CD4-positive, CD25-positive, alpha-beta regulatory T cell (primary cell): ENCODE measurements at regions not wholly inside any gene's neighbourhood (a gene's known extent, or its start where the extent isn't known, plus 50 kb on each side); places are given as distances from the start of the nearest gene placed in this dataset.

Experiments used
- ATAC-seq, 2 donors: fragments of 150-1000 bp; cut with Tn5 transposase; one replicate each; pipeline ENCODE4 v1.10.0; 2021; ENCODE audit warnings: low read depth in 2 of 2, moderate number of reproducible peaks in 2 of 2, moderate library complexity in 1 of 2
- DNase-seq, 3 donors: peaks; one replicate each; pipeline versions ENCODE4 v3.0.0 to v3.0.0-alpha.2; 2012 to 2022; ENCODE audit warnings: mixed read lengths in 1 of 3
- H3K27ac ChIP-seq: one replicate; pipeline ENCODE4 v1.7.0; 2013; ENCODE audit warnings: mild to moderate bottlenecking, low read length; ENCODE audit not compliant: insufficient read depth, poor library complexity, severe bottlenecking
- H3K27me3 ChIP-seq: one replicate; pipeline ENCODE4 v1.7.0; 2013; ENCODE audit warnings: low read length; ENCODE audit not compliant: control insufficient read depth, insufficient read depth
- H3K36me3 ChIP-seq: one replicate; pipeline ENCODE4 v1.7.0; 2013; ENCODE audit warnings: mild to moderate bottlenecking, low read length, moderate library complexity; ENCODE audit not compliant: control insufficient read depth, insufficient read depth
- H3K4me1 ChIP-seq: 2 replicates; pipeline ENCODE4 v1.7.0; 2013; ENCODE audit warnings: mild to moderate bottlenecking, low read length; ENCODE audit not compliant: insufficient read depth, control insufficient read depth, poor library complexity, severe bottlenecking
- H3K4me3 ChIP-seq: one replicate; pipeline ENCODE4 v1.7.0; 2013; ENCODE audit warnings: low read depth, mild to moderate bottlenecking, low read length, moderate library complexity
- H3K9me3 ChIP-seq, 2 experiments: 1 replicate in 1 of 2; 2 replicates in 1 of 2; pipeline ENCODE4 v1.7.0; 2013; ENCODE audit warnings: low read length in 2 of 2, mild to moderate bottlenecking in 1 of 2, moderate library complexity in 1 of 2; ENCODE audit not compliant: control insufficient read depth in 2 of 2
- H3K27ac Mint-ChIP-seq, 3 donors: one replicate each; pipeline ENCODE4 v1.8.0; 2020 to 2022; ENCODE audit warnings: mild to moderate bottlenecking in 3 of 3, mixed read lengths in 3 of 3, moderate library complexity in 2 of 3
- H3K27me3 Mint-ChIP-seq: one replicate; pipeline ENCODE4 v1.8.0; 2022; ENCODE audit warnings: mild to moderate bottlenecking, mixed read lengths
- H3K36me3 Mint-ChIP-seq: one replicate; pipeline ENCODE4 v1.8.0; 2020; ENCODE audit warnings: mixed read lengths
- H3K4me1 Mint-ChIP-seq, 4 donors: one replicate each; pipeline ENCODE4 v1.8.0; 2020 to 2022; ENCODE audit warnings: mixed read lengths in 4 of 4, mild to moderate bottlenecking in 1 of 4
- H3K4me3 Mint-ChIP-seq, 4 donors: one replicate each; pipeline ENCODE4 v1.8.0; 2020 to 2022; ENCODE audit warnings: mild to moderate bottlenecking in 4 of 4, mixed read lengths in 4 of 4, moderate library complexity in 3 of 4
- H3K9me3 Mint-ChIP-seq, 7 donors: one replicate each; pipeline ENCODE4 v1.8.0; 2020 to 2022; ENCODE audit warnings: mixed read lengths in 7 of 7, mild to moderate bottlenecking in 3 of 7, moderate library complexity in 2 of 7

- Histone ChIP-seq H3K27ac (no peak overlapping the region), H3K27me3 (no peaks in the 10 kb centered on the region), H3K9me3 (no peaks in the 10 kb centered on the region), H3K4me3 (no peak overlapping the region), H3K4me1 (no peaks in the 10 kb centered on the region), H3K36me3 (no peaks in the 10 kb centered on the region)
- no peaks in the 10 kb centered on the region for H3K36me3 Mint-ChIP-seq
- H3K4me3 Mint-ChIP-seq = no peak overlapping the region
- no peaks in the 10 kb centered on the region for H3K4me1 Mint-ChIP-seq
- H3K27me3 Mint-ChIP-seq = no peaks in the 10 kb centered on the region
- DNase-seq = no peak
- no peak for ATAC-seq
- no peak overlapping the region for H3K27ac Mint-ChIP-seq
- peaks cover 0 to 8% (median 2%) of the 10 kb centered on the region in 7 donors for H3K9me3 Mint-ChIP-seq
Measured at GRCh38 chr1:213745451-213745850, 242.3 kb upstream of the PROX1 start.

GRCh38 chr1:213749558-213749957, 238.2 kb upstream of the PROX1 start:
- Histone ChIP-seq H3K36me3 (no peaks in the 10 kb centered on the region), H3K4me3 (no peak overlapping the region), H3K4me1 (no peaks in the 10 kb centered on the region), H3K9me3 (no peaks in the 10 kb centered on the region), H3K27me3 (no peaks in the 10 kb centered on the region), H3K27ac (no peak overlapping the region)
- DNase-seq (no peak), ATAC-seq (no peak)
- H3K9me3 Mint-ChIP-seq = peaks cover 0 to 3% (median 0%) of the 10 kb centered on the region in 7 donors
- H3K36me3 Mint-ChIP-seq = no peaks in the 10 kb centered on the region
- no peaks in the 10 kb centered on the region for H3K4me1 Mint-ChIP-seq
- no peaks in the 10 kb centered on the region for H3K27me3 Mint-ChIP-seq
- H3K4me3 Mint-ChIP-seq = no peak overlapping the region
- no peak overlapping the region for H3K27ac Mint-ChIP-seq

GRCh38 chr1:213750231-213751063, 237.3 kb upstream of the PROX1 start:
- Histone ChIP-seq H3K4me3 (no peak overlapping the region), H3K27ac (no peak overlapping the region), H3K4me1 (no peaks in the 10 kb centered on the region), H3K9me3 (no peaks in the 10 kb centered on the region), H3K27me3 (no peaks in the 10 kb centered on the region), H3K36me3 (no peaks in the 10 kb centered on the region)
- H3K36me3 Mint-ChIP-seq = no peaks in the 10 kb centered on the region
- peaks cover 0 to 3% (median 0%) of the 10 kb centered on the region in 7 donors for H3K9me3 Mint-ChIP-seq
- no peak for DNase-seq
- no peak for ATAC-seq
- H3K27ac Mint-ChIP-seq = no peak overlapping the region
- H3K4me3 Mint-ChIP-seq = no peak overlapping the region
- H3K4me1 Mint-ChIP-seq = no peaks in the 10 kb centered on the region
- no peaks in the 10 kb centered on the region for H3K27me3 Mint-ChIP-seq

- Mint-ChIP-seq H3K27ac (no peak overlapping the region), H3K4me3 (no peak overlapping the region), H3K4me1 (no peaks in the 10 kb centered on the region), H3K36me3 (no peaks in the 10 kb centered on the region), H3K9me3 (peaks cover 0 to 3% (median 0%) of the 10 kb centered on the region in 7 donors), H3K27me3 (no peaks in the 10 kb centered on the region)
- Histone ChIP-seq H3K36me3 (no peaks in the 10 kb centered on the region), H3K4me3 (no peak overlapping the region), H3K27me3 (no peaks in the 10 kb centered on the region), H3K4me1 (no peaks in the 10 kb centered on the region), H3K27ac (no peak overlapping the region), H3K9me3 (no peaks in the 10 kb centered on the region)
- ATAC-seq = no peak
- no peak for DNase-seq
Measured at GRCh38 chr1:213751064-213751397, 236.7 kb upstream of the PROX1 start.

GRCh38 chr1:213759359-213760181, 228.2 kb upstream of the PROX1 start:
- Mint-ChIP-seq H3K9me3 (peaks cover 0 to 7% (median 0%) of the 10 kb centered on the region in 7 donors), H3K4me3 (no peak overlapping the region), H3K27me3 (no peaks in the 10 kb centered on the region), H3K4me1 (peaks cover 0 to 3% (median 1%) of the 10 kb centered on the region in 4 donors), H3K36me3 (no peaks in the 10 kb centered on the region), H3K27ac (no peak overlapping the region)
- Histone ChIP-seq H3K4me1 (no peaks in the 10 kb centered on the region), H3K27me3 (no peaks in the 10 kb centered on the region), H3K9me3 (no peaks in the 10 kb centered on the region), H3K4me3 (no peak overlapping the region), H3K27ac (no peak overlapping the region), H3K36me3 (no peaks in the 10 kb centered on the region)
- DNase-seq = no peak
- ATAC-seq = no peak

- Histone ChIP-seq H3K4me1 (no peaks in the 10 kb centered on the region), H3K27ac (no peak overlapping the region), H3K9me3 (no peaks in the 10 kb centered on the region), H3K4me3 (no peak overlapping the region), H3K27me3 (no peaks in the 10 kb centered on the region), H3K36me3 (no peaks in the 10 kb centered on the region)
- no peak overlapping the region for H3K4me3 Mint-ChIP-seq
- H3K4me1 Mint-ChIP-seq = peaks cover 0 to 3% (median 1%) of the 10 kb centered on the region in 4 donors
- H3K36me3 Mint-ChIP-seq = no peaks in the 10 kb centered on the region
- H3K9me3 Mint-ChIP-seq = peaks cover 0 to 7% (median 2%) of the 10 kb centered on the region in 7 donors
- ATAC-seq = peak; percentile 67 to 84
- no peak overlapping the region for H3K27ac Mint-ChIP-seq
- no peaks in the 10 kb centered on the region for H3K27me3 Mint-ChIP-seq
- DNase-seq = peak in 2 of 3 donors; percentile 17 to 35
Measured at GRCh38 chr1:213761845-213762407, 225.8 kb upstream of the PROX1 start.

- Histone ChIP-seq H3K36me3 (no peaks in the 10 kb centered on the region), H3K27me3 (no peaks in the 10 kb centered on the region), H3K4me3 (no peak overlapping the region), H3K27ac (no peak overlapping the region), H3K4me1 (no peaks in the 10 kb centered on the region), H3K9me3 (no peaks in the 10 kb centered on the region)
- Mint-ChIP-seq H3K4me1 (no peaks in the 10 kb centered on the region), H3K4me3 (no peak overlapping the region), H3K27me3 (peaks cover 7% of the 10 kb centered on the region), H3K9me3 (peaks cover 0 to 6% (median 0%) of the 10 kb centered on the region in 7 donors), H3K36me3 (no peaks in the 10 kb centered on the region), H3K27ac (peak overlapping the region in 1 of 3 donors; percentile 72)
- ATAC-seq (no peak), DNase-seq (no peak)
Measured at GRCh38 chr1:213767683-213768082, 220.1 kb upstream of the PROX1 start.
